PFSK-1 (cell line): ENCODE measurements at regions not wholly inside any gene's neighbourhood (a gene's known extent, or its start where the extent isn't known, plus 50 kb on each side); places are given as distances from the start of the nearest gene placed in this dataset.

Source experiments
- POLR2AphosphoS5 ChIP-seq: IDR thresholded peaks from 2 replicates; pipeline ENCODE4 v1.6.1; 2012; ENCODE audit warnings: low read depth, mild to moderate bottlenecking, control low read depth, low read length, moderate library complexity
- REST ChIP-seq, 2 experiments: IDR thresholded peaks; 2 replicates each; pipeline versions ENCODE4 v1.6.1 to v1.8.0; 2011 to 2012; ENCODE audit warnings: low read depth in 2 of 2, low read length in 2 of 2, control low read depth in 1 of 2, inconsistent platforms in 1 of 2, mild to moderate bottlenecking in 1 of 2, moderate library complexity in 1 of 2; ENCODE audit not compliant: insufficient read depth in 1 of 2
- TAF1 ChIP-seq: IDR thresholded peaks from 2 replicates; pipeline ENCODE4 v1.6.1; 2012; ENCODE audit warnings: low read length, control low read depth, borderline replicate concordance; ENCODE audit not compliant: insufficient read depth

GRCh38 chr5:164038128-164038783 lies 532.8 kb downstream of the MAT2B start:
- no peak for TF ChIP-seq TAF1
- TF ChIP-seq REST (IDR thresholded peaks at IDR 0.05; ENCODE audit: insufficient read depth in 1 of 2, low read depth in 2 of 2, low read length in 2 of 2) = no peak
- no peak for TF ChIP-seq POLR2AphosphoS5
